Natural killer cell (primary cell): ENCODE measurements at regions not wholly inside any gene's neighbourhood (a gene's known extent, or its start where the extent isn't known, plus 50 kb on each side); places are given as distances from the start of the nearest gene placed in this dataset.

Experiments
- ATAC-seq, 3 donors: fragments of 150-1000 bp in 2 of 3; fragments of 200-7000 bp in 1 of 3; cut with Tn5 transposase; 1 replicate in 1 of 3; 2 replicates in 2 of 3; pipeline ENCODE4 v1.10.0; 2021; ENCODE audit warnings: mild to moderate bottlenecking in 2 of 3, moderate library complexity in 2 of 3
- DNase-seq, 2 donors: peaks; one replicate each; pipeline versions ENCODE4 v3.0.0 to v3.0.0-alpha.2; 2013 to 2021; ENCODE audit warnings: mixed read lengths in 1 of 2
- H3K27ac ChIP-seq: one replicate; pipeline ENCODE4 v1.5.1; 2013; ENCODE audit warnings: mild to moderate bottlenecking, low read length
- H3K27me3 ChIP-seq: one replicate; pipeline ENCODE4 v1.6.1; 2013; ENCODE audit warnings: low read length; ENCODE audit not compliant: control insufficient read depth, insufficient read depth
- H3K36me3 ChIP-seq: one replicate; pipeline ENCODE4 v1.6.1; 2013; ENCODE audit warnings: low read length; ENCODE audit not compliant: control insufficient read depth, insufficient read depth
- H3K4me1 ChIP-seq: one replicate; pipeline ENCODE4 v1.6.1; 2013; ENCODE audit warnings: low read length; ENCODE audit not compliant: control insufficient read depth, insufficient read depth
- H3K4me3 ChIP-seq: one replicate; pipeline ENCODE4 v1.5.1; 2013; ENCODE audit warnings: low read length
- H3K9me3 ChIP-seq: one replicate; pipeline ENCODE4 v1.6.1; 2013; ENCODE audit warnings: low read length; ENCODE audit not compliant: control insufficient read depth, insufficient read depth
- H3K27ac Mint-ChIP-seq, 2 donors: one replicate each; pipeline ENCODE4 v1.8.0; 2022; ENCODE audit warnings: mild to moderate bottlenecking in 2 of 2, mixed read lengths in 2 of 2, moderate library complexity in 1 of 2
- H3K27me3 Mint-ChIP-seq, 2 donors: one replicate each; pipeline ENCODE4 v1.8.0; 2022; ENCODE audit warnings: low read depth in 2 of 2, mixed read lengths in 2 of 2
- H3K36me3 Mint-ChIP-seq: one replicate; pipeline ENCODE4 v1.8.0; 2022; ENCODE audit warnings: mixed read lengths
- H3K4me1 Mint-ChIP-seq, 2 donors: one replicate each; pipeline ENCODE4 v1.8.0; 2022; ENCODE audit warnings: mixed read lengths in 2 of 2
- H3K4me3 Mint-ChIP-seq: one replicate; pipeline ENCODE4 v1.8.0; 2022; ENCODE audit warnings: mild to moderate bottlenecking, moderate library complexity, mixed read lengths
- H3K9me3 Mint-ChIP-seq, 2 donors: one replicate each; pipeline ENCODE4 v1.8.0; 2022; ENCODE audit warnings: mixed read lengths in 2 of 2
- CTCF ChIP-seq: fragments of 200-600 bp; IDR thresholded peaks from one replicate; pipeline ENCODE4 v1.8.0; 2022; ENCODE audit warnings: antibody characterized with exemption
- WGBS: methylation state at CpG from one replicate; pipeline ENCODE4 v1.1.7; 2013; ENCODE audit warnings: missing lambda C conversion rate; ENCODE audit not compliant: insufficient coverage; 5-methylcytosine and 5-hydroxymethylcytosine counted together
- intact Hi-C: fragments of 100-400 bp; cut with micrococcal nuclease; formaldehyde crosslinking; loops from one replicate; pipeline ENCODE4 v1.14.2; 2022

- H3K27ac Mint-ChIP-seq: no peak overlapping the region
- intact Hi-C loops: no loop called here
- H3K4me1 Mint-ChIP-seq: no peaks in the 10 kb centered on the region
- no peaks in the 10 kb centered on the region for H3K27me3 ChIP-seq
- H3K9me3 Mint-ChIP-seq: no peaks in the 10 kb centered on the region
- 85% methylated on average over 4 of the region's 6 CpGs for WGBS
- H3K27ac ChIP-seq: no peak overlapping the region
- H3K36me3 Mint-ChIP-seq: no peaks in the 10 kb centered on the region
- DNase-seq (no peak), ATAC-seq (no peak)
- H3K36me3 ChIP-seq: no peaks in the 10 kb centered on the region
- H3K4me1 ChIP-seq: no peaks in the 10 kb centered on the region
- no peak overlapping the region for H3K4me3 Mint-ChIP-seq
- H3K9me3 ChIP-seq: no peaks in the 10 kb centered on the region
- no peaks in the 10 kb centered on the region for H3K27me3 Mint-ChIP-seq
- no peak for TF ChIP-seq CTCF
- no peak overlapping the region for H3K4me3 ChIP-seq
Measured at GRCh38 chr2:47661310-47661709, 90.5 kb upstream of the KCNK12 start.

GRCh38 chr2:47660168-47660567 is 89.4 kb upstream of the KCNK12 start:
- Histone ChIP-seq H3K27me3 (no peaks in the 10 kb centered on the region), H3K9me3 (no peaks in the 10 kb centered on the region), H3K4me1 (no peaks in the 10 kb centered on the region), H3K4me3 (no peak overlapping the region), H3K27ac (no peak overlapping the region), H3K36me3 (no peaks in the 10 kb centered on the region)
- Mint-ChIP-seq H3K4me1 (no peaks in the 10 kb centered on the region), H3K4me3 (no peak overlapping the region), H3K27me3 (no peaks in the 10 kb centered on the region), H3K36me3 (no peaks in the 10 kb centered on the region), H3K27ac (no peak overlapping the region), H3K9me3 (no peaks in the 10 kb centered on the region)
- TF ChIP-seq CTCF: no peak
- intact Hi-C loops: no loop called here
- no peak for ATAC-seq
- WGBS: 83% methylated on average over 3 of the region's 3 CpGs
- DNase-seq: no peak

- H3K27ac Mint-ChIP-seq: no peak overlapping the region
- no peaks in the 10 kb centered on the region for H3K27me3 Mint-ChIP-seq
- TF ChIP-seq CTCF: no peak
- no peak overlapping the region for H3K27ac ChIP-seq
- no peak overlapping the region for H3K4me3 Mint-ChIP-seq
- no peak overlapping the region for H3K4me3 ChIP-seq
- H3K27me3 ChIP-seq: no peaks in the 10 kb centered on the region
- no peaks in the 10 kb centered on the region for H3K9me3 Mint-ChIP-seq
- intact Hi-C loops: no loop called here
- no peak for DNase-seq
- no peaks in the 10 kb centered on the region for H3K4me1 Mint-ChIP-seq
- no peaks in the 10 kb centered on the region for H3K36me3 Mint-ChIP-seq
- no peak for ATAC-seq
- 86% methylated on average over 9 of the region's 9 CpGs for WGBS
- H3K9me3 ChIP-seq: no peaks in the 10 kb centered on the region
- H3K4me1 ChIP-seq: no peaks in the 10 kb centered on the region
- H3K36me3 ChIP-seq: no peaks in the 10 kb centered on the region
Measured at GRCh38 chr2:47658646-47659320, 88.0 kb upstream of the KCNK12 start.

- WGBS: 87% methylated on average over 6 of the region's 7 CpGs
- intact Hi-C loops: no loop called here
- Histone ChIP-seq H3K36me3 (no peaks in the 10 kb centered on the region), H3K4me1 (no peaks in the 10 kb centered on the region), H3K27me3 (no peaks in the 10 kb centered on the region), H3K9me3 (no peaks in the 10 kb centered on the region), H3K27ac (no peak overlapping the region), H3K4me3 (no peak overlapping the region)
- Mint-ChIP-seq H3K36me3 (no peaks in the 10 kb centered on the region), H3K9me3 (no peaks in the 10 kb centered on the region), H3K27ac (no peak overlapping the region), H3K27me3 (no peaks in the 10 kb centered on the region), H3K4me3 (no peak overlapping the region), H3K4me1 (no peaks in the 10 kb centered on the region)
- DNase-seq (no peak), ATAC-seq (no peak)
- TF ChIP-seq CTCF: no peak
Measured at GRCh38 chr2:47657886-47658489, 87.2 kb upstream of the KCNK12 start.
